A204.1 (cell line): ENCODE measurements at regions not wholly inside any gene's neighbourhood (a gene's known extent, or its start where the extent isn't known, plus 50 kb on each side); places are given as distances from the start of the nearest gene placed in this dataset.
"Not testable (repeated sequence)": the region's sequence is repeated elsewhere in the genome, so short reads cannot be mapped to it uniquely, and the experiment has no call there.

Experiments used
- FAIRE-seq: peaks from 2 replicates; lab custom pipeline; 2012; peaks lifted over from hg19 to GRCh38; lab: Jason Lieb, UNC

DNA sequence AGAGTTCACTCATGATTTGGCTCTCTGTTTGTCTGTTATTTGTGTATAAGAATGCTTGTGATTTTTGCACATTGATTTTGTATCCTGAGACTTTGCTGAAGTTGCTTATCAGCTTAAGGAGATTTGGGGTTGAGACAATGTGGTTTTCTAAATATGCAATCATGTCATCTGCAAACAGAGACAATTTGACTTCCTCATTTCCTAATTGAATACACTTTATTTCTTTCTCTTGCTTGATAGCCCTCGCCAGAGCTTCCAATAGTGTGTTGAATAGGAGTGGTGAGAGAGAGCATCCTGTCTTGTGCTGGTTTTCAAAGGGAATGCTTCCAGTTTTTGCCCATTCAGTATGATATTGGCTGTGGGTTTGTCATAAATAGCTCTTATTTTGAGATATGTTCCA, 727.8 kb upstream of the HS6ST1 start:
- not testable (repeated sequence) for FAIRE-seq

DNA sequence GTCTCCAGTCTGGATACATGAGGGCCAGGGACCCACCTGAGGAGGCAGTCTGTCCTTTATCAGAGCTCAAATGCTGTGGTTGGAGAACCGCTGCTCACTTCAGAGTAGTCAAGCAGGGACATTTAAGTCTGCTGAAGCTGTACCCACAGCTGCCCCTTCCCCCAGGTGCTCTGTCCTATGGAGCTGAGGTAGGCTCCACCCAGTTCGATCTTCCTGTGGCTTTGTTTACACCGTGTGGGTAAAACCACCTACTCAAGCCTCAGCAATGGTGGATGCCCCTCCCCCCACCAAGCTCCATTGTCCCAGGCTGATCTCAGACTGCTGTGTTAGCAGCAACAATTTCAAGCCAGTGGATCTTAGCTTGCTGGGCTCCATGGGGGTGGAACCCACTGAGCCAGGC, 731.4 kb upstream of the HS6ST1 start:
- FAIRE-seq, result no peak

DNA sequence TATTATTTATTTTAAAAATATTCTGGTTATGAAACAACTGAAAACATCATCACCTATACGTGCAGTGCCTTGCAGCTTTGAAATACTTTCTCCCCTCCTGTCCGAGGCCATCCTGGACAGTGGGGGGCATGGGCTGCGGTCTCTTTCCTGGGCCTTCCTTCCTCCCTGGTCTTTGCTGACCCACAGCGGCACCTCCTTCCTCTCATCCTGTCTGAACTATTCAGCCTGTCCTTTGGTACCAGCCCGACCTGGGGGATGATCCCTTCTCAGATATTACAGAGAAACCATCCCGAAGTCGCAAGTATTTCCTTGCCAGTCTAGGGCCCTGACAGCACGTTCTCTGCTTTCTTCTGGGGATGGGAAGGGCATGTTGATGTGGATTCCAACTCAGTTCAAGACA, 736.6 kb upstream of the HS6ST1 start:
- no peak for FAIRE-seq

- FAIRE-seq, result no peak
Observed at GRCh38 chr2:129055824-129056223, 737.2 kb upstream of the HS6ST1 start.

GRCh38 chr2:129056309-129056958, 737.8 kb upstream of the HS6ST1 start:
- no peak for FAIRE-seq

- FAIRE-seq, result no peak
Observed at GRCh38 chr2:129056959-129057317, 738.3 kb upstream of the HS6ST1 start.

DNA sequence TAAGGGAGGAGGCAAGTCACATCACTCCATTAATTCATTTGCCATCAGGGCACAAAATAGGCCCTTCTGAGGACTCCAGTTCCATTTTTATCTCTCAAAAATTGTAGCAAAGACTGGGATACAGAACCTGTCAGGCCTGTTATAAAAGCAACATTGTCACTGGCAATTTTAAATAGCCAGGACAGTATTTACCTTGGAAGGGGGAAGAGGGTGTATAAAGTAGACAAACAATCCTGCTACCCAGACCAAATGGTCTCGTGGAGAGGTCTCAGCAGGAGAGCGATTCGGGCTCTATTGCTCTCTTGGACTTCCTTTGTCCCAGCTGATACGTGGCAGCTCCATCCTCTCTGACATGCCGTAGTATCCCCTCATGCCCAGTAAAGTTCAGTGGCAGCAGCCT, 740.3 kb upstream of the HS6ST1 start:
- no peak for FAIRE-seq

DNA sequence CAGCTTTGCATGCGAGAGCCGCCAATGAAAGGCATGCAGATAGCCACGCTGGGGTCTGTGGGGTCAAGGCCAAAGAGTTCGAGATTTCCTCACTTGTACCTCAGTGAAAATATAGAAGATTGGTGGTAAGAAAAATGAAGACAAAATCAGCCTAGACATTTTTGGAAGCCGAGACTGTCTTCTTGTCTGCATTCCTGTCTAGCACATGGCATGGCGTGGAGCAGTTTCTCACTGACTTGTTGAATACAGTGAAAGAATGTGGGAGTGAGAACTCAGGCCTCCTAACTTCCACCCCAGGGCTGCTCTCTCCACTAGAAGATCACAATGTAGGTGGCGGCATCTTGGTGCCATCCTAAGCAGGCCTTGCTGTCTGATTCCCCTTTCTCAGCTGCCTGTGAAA, 740.8 kb upstream of the HS6ST1 start:
- FAIRE-seq, result no peak

DNA sequence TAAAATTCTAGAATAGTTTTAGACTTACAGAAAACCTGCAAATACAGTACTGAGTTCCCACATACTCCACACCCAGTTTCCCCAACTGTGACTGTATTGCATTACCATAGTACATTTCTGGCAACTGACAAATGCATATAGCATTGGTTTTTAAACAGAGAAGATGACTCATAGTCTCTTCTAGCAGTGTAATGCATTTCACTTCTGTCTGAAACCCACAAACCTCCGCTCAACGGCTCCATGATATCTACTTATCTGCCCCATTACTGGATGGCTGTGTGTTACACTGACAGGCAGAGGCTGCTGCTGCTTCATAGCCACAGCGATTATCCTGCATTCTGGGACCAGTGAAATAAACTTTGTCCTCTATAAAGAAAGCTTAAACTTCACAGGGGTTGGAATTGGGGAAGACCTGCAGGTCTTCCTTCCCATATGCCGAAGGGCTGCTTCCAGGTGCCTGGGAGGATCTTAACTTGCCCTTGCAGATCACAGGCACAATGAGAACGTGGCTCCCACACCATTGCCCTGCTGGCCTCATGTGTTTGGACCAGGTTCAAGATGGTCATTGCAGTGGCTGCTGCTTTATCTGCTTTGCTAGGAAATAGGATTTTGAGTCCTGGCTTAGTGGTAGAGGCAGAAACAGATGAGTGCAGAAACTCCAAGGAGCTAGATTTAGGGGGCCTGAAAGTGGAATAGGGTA, 742.6 kb upstream of the HS6ST1 start:
- FAIRE-seq, result no peak

DNA sequence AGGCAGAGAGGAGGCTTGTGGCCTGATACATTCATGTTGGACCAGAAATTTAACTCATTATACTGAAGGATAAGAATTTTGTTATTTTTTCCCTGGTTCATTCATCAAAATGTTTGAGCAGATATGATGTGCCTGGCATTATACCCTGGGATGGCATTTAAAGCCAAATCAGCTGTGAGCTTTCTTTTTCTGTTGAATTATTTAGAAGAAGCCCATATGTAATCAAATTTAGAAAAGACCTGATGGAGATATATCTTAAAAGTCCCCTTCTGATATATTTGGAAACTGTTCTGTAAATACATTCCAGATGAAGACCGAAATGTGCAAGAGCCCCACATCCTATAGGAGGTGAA, 743.1 kb upstream of the HS6ST1 start:
- no peak for FAIRE-seq

GRCh38 chr2:129062146-129062912, 743.7 kb upstream of the HS6ST1 start:
- FAIRE-seq, result no peak

DNA sequence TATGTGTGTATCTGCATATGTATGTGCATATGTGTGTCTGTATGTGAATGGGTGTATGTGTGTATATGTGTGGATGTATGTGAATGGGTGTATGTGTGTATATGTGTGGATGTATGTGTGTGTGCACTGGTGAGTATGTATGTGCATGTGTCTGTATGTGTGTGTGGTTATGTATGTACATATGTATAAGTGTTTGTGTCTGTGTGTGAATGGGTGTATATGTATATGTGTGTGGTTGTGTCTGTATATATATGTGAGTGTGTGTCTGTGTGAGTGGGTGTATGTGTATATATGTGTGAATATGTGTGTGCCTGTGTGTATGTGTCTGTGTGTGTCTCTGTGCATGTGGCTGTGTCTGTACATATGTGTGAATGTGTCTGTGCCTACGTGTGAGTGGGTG, 748.4 kb upstream of the HS6ST1 start:
- FAIRE-seq, result no peak

DNA sequence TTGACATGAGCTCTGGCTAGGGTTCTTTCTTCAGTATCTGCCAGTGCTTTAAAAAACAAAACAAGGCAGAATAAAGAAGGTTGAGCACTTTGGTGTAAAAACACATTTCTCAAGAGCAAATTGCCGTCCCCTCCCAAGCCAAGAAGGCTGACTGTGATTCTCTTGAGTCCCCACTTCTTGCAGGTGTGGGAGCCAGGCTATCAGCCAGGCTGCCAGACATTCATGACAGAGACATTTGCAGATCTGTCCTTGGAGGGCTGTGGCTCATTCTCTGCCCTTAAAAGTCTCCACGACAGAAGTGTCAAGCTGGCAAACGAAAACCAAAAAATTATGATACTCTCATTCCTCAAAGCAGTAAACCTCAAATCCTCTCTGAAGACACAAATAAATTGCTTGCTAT, 749.3 kb upstream of the HS6ST1 start:
- FAIRE-seq, result no peak

DNA sequence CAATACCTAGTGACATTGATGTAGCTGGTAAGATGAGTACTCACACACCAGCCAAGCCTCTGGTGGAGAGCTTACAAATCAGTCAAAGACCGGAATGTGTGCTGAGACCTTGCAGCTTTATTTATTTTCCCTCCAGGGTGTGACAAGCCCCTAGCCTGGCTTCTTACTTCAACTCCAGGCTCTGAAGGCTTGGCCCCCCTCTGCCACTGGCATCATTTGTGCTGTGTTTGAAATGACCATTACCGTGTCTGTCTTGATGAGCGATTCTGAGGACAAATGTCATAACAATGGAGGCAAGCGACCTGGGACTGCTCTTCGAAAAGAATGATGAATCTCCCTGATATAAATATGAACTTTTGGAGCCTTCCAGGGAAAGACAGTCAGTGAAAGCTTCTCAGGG, 749.9 kb upstream of the HS6ST1 start:
- FAIRE-seq, result no peak

DNA sequence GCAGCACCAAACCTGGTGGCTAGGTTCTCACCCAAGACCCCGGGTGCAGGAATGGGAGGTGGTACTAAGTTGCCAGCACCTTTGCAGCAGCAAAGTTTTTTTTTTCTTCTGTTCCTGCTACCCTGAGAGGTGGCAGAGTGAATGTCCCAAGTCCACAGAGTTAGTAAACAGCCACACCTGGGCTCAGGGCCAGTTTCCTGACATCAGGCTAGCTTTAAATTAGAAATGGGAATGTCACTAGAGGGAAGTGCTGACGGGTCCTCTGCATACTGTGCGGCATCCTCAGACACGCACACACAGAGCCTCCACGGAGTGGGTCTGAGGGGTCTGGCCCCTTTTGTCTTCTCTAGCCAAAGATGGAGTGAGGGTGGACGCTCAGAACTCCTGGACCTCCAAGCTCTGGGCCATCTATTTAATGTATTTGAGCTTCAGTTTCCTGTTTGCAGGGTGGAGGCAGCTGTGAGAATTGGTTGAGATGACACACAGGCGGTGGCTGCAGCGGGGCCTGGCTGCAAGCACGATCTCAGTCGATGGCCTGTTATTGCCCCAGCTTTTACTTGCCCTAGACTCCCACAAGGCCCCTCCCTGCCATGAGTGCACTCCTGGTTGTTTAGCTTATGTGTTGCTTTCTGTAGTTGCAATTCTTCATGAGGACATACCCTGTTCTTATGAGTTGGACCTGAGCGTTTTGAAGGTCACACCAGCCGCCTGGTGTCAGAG, 751.4 kb upstream of the HS6ST1 start:
- FAIRE-seq, result no peak

DNA sequence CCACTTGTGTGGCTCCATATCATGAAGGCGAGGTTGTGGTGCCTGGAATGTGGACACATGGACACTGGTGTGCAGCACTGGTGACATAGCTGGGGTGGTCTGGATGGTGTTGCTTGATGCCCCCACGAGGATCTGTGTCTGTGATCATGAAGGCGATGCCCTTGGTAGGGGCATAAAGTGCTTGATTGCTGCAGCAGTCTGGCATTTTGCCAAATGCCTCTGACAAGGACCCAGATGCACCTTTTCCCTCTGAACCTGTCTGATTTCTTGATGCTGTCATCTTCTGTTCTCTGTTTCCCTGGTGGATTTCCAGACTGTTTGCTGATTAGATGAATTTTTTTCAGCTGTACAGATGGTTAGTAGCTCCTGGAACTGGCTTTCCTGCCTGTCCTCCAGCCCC, 752.0 kb upstream of the HS6ST1 start:
- no peak for FAIRE-seq

DNA sequence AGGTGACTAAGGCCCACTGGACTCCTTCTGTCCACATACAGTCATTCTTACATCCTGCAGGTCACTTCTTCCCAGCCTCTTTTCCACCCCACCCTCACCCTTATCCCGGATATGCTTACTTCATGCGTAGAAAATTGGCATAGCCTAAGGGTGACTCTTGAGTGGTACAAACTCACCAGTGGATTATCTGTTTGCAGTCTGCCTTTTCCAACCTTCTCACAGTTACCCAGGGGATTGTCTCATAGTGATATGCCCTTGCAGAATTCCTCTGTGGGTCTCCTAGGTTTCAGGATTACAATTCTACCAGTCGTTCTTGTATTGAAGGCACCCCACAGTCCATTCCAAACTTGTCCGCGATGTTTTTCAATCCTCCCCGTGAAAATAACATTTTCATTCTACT, 752.9 kb upstream of the HS6ST1 start:
- FAIRE-seq, result no peak

DNA sequence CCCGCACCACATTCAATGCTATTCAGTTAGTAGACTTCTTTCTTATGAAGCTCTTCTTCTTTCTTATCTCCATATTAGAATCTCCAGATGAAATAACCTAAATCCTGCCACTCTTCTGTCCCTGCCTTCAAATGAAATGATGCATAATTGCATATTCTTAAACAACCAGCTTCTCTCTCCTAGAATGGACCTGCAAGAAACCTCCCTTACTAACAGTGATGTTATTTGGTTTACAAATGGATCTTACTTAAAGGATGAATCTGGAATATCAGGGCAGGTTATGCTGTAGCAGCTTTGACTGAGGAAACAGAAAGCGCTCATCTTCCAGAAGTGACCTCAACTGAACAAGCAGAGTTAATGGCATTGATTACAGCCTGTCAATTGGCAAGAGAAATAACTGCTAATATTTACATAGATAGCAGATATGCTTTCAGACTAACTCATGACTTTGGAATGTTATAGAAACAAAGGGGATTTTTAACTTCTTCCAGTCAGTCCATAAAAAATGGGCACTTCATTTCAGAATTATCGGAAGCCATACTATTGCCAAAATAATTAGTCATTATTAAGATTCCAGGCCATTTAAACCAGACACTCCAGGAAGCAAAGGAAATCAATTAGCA, 755.7 kb upstream of the HS6ST1 start:
- no peak for FAIRE-seq

DNA sequence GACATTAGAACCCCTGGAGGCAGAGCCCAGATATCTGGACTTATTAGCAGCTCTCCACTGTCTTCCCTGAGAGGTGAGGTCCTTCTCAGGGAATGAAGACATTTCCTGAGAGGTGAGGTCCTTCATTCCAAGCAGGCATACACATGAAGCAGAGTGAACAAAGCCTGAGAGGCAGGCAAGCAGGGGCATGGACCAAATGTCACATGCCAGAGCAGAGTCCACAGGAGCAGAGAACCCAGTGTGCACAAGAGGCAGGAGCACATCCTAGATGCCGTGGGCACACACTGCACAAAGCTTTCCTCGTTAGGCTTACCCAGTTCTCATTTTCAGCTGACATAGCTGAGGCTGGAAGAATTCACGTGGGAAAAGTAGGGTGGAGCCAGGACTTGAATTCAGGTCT, 759.9 kb upstream of the HS6ST1 start:
- FAIRE-seq, result no peak

DNA sequence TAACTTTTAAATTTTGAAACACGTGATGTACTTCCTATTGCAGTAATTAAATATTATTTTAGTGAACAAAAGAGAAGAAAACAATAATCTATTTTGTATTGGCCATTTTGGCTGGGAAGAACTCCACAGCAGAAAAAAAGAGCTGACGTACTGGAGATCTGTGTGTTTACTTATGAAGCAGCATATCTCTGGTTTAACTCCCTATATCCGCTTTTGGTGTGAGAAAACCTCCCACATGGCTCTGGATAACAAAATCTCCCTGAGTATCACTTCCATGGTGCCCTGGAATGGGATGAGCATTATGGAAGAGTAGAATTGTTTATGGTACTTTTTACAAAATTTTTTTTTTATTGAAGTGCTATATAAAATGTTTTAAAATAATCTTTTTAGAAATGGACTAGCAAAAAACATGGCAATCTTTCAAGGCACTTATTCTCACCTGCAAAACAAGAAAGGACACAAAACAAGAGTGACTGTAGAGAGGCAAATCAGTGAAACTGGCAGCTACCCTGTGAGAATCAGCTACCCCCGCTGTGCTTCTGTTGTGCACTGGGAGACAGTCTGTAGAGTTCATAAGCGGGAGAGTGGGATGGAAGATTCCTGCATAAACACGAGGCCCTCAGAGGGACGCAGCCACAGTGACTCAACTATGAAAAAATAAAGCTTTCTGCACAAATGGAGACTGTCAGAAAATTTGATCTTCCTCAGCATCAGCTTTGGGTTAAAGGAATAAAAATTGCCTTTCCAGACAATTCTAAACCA, 762.2 kb upstream of the HS6ST1 start:
- no peak for FAIRE-seq

DNA sequence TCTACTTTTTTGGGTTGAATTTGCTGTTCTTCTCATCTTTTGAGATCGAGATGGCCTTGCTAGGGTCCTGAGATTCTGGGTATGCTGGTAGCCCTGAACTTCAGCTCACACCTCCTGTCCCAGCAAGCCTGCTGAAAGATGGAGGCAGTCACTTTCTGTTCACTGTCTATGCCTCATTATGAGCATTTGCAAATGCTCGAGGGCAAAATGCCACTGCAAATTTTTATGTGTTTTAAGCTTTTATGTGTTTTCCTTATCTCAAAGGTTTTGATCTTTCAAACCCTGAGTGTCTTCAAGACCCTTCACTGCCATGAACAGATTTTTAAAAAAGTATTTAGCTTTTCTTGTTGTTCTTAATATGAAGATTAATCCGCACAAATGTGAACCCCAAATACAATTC, 766.7 kb upstream of the HS6ST1 start:
- no peak for FAIRE-seq
